Muscle layer of colon (tissue), 2 donors: ENCODE measurements at regions not wholly inside any gene's neighbourhood (a gene's known extent, or its start where the extent isn't known, plus 50 kb on each side); places are given as distances from the start of the nearest gene placed in this dataset.

Experiments
- H3K27ac ChIP-seq: one replicate; pipeline ENCODE4 v1.7.0; 2013; ENCODE audit warnings: low read depth, mild to moderate bottlenecking, low read length, moderate library complexity
- H3K27me3 ChIP-seq, 2 donors: one replicate each; pipeline ENCODE4 v1.7.0; 2013; ENCODE audit warnings: low read length in 2 of 2, mild to moderate bottlenecking in 2 of 2; ENCODE audit not compliant: insufficient read depth in 2 of 2, control insufficient read depth in 1 of 2
- H3K36me3 ChIP-seq: one replicate; pipeline ENCODE4 v1.7.0; 2013; ENCODE audit warnings: mild to moderate bottlenecking, low read length; ENCODE audit not compliant: insufficient read depth
- H3K4me1 ChIP-seq: one replicate; pipeline ENCODE4 v1.7.0; 2013; ENCODE audit warnings: mild to moderate bottlenecking, low read length; ENCODE audit not compliant: insufficient read depth
- H3K4me3 ChIP-seq, 2 donors: one replicate each; pipeline ENCODE4 v1.7.0; 2013; ENCODE audit warnings: low read length in 2 of 2, low read depth in 1 of 2, mild to moderate bottlenecking in 1 of 2, moderate library complexity in 1 of 2
- H3K9ac ChIP-seq: one replicate; pipeline ENCODE4 v1.7.0; 2013; ENCODE audit warnings: low read length
- H3K9me3 ChIP-seq: one replicate; pipeline ENCODE4 v1.7.0; 2013; ENCODE audit warnings: mild to moderate bottlenecking, low read length
- donor health status: abdominal sarcoma.
- donor health status: Adenocarcinoma of cecum.

GRCh38 chr2:8033546-8034096 lies 648.2 kb upstream of the ID2 start:
- Histone ChIP-seq H3K4me1 (peaks cover 22% of the 10 kb centered on the region), H3K36me3 (no peaks in the 10 kb centered on the region), H3K27me3 (no peaks in the 10 kb centered on the region), H3K9ac (no peak overlapping the region), H3K4me3 (no peak overlapping the region), H3K9me3 (no peaks in the 10 kb centered on the region), H3K27ac (no peak overlapping the region)

GRCh38 chr2:8036366-8036765 lies 645.5 kb upstream of the ID2 start:
- H3K9me3 ChIP-seq, result no peaks in the 10 kb centered on the region
- peaks cover 6% of the 10 kb centered on the region for H3K4me1 ChIP-seq
- H3K4me3 ChIP-seq, result no peak overlapping the region
- no peak overlapping the region for H3K27ac ChIP-seq
- H3K27me3 ChIP-seq, result no peaks in the 10 kb centered on the region
- no peaks in the 10 kb centered on the region for H3K36me3 ChIP-seq
- H3K9ac ChIP-seq, result no peak overlapping the region

GRCh38 chr2:8039732-8040131 lies 642.1 kb upstream of the ID2 start:
- no peaks in the 10 kb centered on the region for H3K27me3 ChIP-seq
- no peak overlapping the region for H3K27ac ChIP-seq
- H3K9me3 ChIP-seq, result no peaks in the 10 kb centered on the region
- no peaks in the 10 kb centered on the region for H3K4me1 ChIP-seq
- H3K4me3 ChIP-seq, result no peak overlapping the region
- no peaks in the 10 kb centered on the region for H3K36me3 ChIP-seq
- H3K9ac ChIP-seq, result no peak overlapping the region

DNA sequence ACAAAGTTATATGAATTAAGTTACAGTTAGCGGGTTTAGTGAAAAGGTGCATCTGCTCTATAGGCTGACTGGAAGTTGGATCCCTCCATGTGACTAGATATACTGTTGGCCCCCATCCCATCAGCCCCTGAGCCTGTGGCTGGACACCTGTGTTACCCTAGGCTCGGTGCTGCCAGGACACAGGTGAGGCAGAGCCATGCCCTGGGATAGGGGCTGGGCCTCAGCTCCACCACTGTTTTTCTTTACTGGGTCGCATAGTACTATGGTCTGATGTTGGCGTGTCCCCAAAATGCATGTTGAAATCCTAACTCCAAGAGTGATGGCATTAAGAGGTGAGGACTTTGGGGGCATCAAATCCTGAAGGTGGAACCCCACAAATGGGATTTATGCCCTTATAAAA lies 638.6 kb upstream of the ID2 start:
- Histone ChIP-seq H3K27me3 (no peaks in the 10 kb centered on the region), H3K9me3 (no peaks in the 10 kb centered on the region), H3K4me1 (no peaks in the 10 kb centered on the region), H3K9ac (no peak overlapping the region), H3K36me3 (no peaks in the 10 kb centered on the region), H3K27ac (no peak overlapping the region), H3K4me3 (no peak overlapping the region)

DNA sequence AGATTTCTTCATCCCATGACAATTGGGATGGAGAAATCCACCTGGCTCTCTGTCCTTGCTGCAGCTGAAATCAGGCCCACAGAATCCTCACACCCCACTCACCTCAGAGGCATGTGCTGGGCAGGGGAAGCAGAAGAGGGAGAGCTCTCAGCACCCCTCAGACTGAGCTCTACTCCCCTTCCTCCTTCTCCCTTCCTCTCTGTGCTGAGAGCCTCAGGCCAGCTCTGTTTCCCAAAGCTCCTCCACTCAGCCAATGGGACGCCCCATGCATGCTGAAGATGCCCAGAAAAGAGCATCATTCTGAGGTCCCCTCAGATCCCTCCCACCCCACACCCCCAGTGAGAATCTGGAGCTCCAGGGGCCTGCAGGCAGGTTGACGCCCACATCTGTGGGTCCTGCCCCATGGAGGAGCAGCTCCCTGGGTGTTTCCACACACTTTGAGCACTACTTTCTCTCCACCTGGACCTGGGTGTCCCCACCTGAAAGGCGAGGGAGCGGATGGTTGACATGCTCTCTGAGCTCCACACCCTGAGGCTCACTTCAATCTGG lies 637.7 kb upstream of the ID2 start:
- H3K4me3 ChIP-seq, result no peak overlapping the region
- no peak overlapping the region for H3K27ac ChIP-seq
- H3K36me3 ChIP-seq, result no peaks in the 10 kb centered on the region
- no peaks in the 10 kb centered on the region for H3K9me3 ChIP-seq
- no peak overlapping the region for H3K9ac ChIP-seq
- peaks cover 7% of the 10 kb centered on the region for H3K4me1 ChIP-seq
- H3K27me3 ChIP-seq, result no peaks in the 10 kb centered on the region

DNA sequence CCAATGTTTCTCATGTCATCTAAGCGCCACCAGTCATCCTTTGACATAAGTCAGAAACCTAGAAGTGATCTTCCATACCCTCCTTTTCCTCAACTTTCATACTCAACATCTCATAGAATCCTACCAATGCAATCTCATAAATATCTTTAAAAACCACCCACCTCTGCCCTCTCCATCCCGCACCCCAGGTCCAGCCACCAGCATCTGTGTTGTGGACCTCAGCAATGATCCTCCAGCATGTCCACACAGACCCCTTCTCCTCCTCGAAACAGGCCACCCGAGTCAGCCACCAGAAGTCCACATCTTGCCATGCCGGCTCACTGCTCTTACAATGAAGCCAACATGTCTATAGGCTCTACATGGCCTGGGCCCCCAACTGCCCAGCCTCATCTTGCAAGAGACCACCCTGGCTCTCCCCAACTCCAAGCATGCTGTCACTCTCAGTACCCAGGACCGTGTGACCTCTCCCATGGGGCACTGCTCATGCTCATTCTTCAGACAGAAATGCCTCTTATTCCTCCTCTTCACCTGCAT lies 636.7 kb upstream of the ID2 start:
- no peaks in the 10 kb centered on the region for H3K9me3 ChIP-seq
- no peak overlapping the region for H3K27ac ChIP-seq
- H3K36me3 ChIP-seq, result no peaks in the 10 kb centered on the region
- no peaks in the 10 kb centered on the region for H3K27me3 ChIP-seq
- H3K4me3 ChIP-seq, result no peak overlapping the region
- peaks cover 9% of the 10 kb centered on the region for H3K4me1 ChIP-seq
- no peak overlapping the region for H3K9ac ChIP-seq

GRCh38 chr2:8046849-8047248 lies 635.0 kb upstream of the ID2 start:
- Histone ChIP-seq H3K27ac (no peak overlapping the region), H3K27me3 (no peaks in the 10 kb centered on the region), H3K9me3 (no peaks in the 10 kb centered on the region), H3K4me1 (peaks cover 9% of the 10 kb centered on the region), H3K4me3 (no peak overlapping the region), H3K9ac (no peak overlapping the region), H3K36me3 (no peaks in the 10 kb centered on the region)

- Histone ChIP-seq H3K9me3 (no peaks in the 10 kb centered on the region), H3K27ac (no peak overlapping the region), H3K4me3 (no peak overlapping the region)
Measured at GRCh38 chr2:8049176-8049575, 632.7 kb upstream of the ID2 start.

GRCh38 chr2:8049851-8050571 lies 631.8 kb upstream of the ID2 start:
- peaks cover 9% of the 10 kb centered on the region for H3K4me1 ChIP-seq
- no peak overlapping the region for H3K9ac ChIP-seq
- H3K27me3 ChIP-seq, result no peaks in the 10 kb centered on the region
- H3K9me3 ChIP-seq, result no peaks in the 10 kb centered on the region
- H3K36me3 ChIP-seq, result no peaks in the 10 kb centered on the region
- H3K27ac ChIP-seq, result no peak overlapping the region
- H3K4me3 ChIP-seq, result no peak overlapping the region

More at GRCh38 chr2:8049176-8049575, 632.7 kb upstream of the ID2 start:
- Histone ChIP-seq H3K27me3 (no peaks in the 10 kb centered on the region), H3K4me1 (peaks cover 9% of the 10 kb centered on the region), H3K36me3 (no peaks in the 10 kb centered on the region), H3K9ac (no peak overlapping the region)

DNA sequence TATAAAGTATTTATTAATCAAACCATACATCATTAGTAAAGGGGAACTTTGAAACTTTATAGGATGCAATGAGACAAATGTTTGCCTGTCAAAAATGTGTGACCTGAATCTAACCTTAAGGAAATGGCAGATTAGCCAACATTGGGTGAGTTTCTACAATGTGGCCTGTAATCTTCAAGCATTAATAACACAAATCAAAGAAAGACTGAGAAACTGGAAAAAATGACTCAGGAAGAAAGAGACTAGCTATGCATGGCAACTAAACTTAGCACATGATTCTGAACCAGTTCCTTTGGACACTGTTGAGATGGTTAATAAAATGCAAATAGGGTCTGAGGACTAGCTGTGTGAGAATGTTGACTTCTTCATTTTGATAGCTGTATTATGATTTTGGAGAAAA lies 628.6 kb upstream of the ID2 start:
- Histone ChIP-seq H3K27ac (no peak overlapping the region), H3K9me3 (no peaks in the 10 kb centered on the region), H3K9ac (no peak overlapping the region), H3K27me3 (no peaks in the 10 kb centered on the region), H3K4me3 (no peak overlapping the region), H3K36me3 (no peaks in the 10 kb centered on the region), H3K4me1 (peaks cover 9% of the 10 kb centered on the region)

DNA sequence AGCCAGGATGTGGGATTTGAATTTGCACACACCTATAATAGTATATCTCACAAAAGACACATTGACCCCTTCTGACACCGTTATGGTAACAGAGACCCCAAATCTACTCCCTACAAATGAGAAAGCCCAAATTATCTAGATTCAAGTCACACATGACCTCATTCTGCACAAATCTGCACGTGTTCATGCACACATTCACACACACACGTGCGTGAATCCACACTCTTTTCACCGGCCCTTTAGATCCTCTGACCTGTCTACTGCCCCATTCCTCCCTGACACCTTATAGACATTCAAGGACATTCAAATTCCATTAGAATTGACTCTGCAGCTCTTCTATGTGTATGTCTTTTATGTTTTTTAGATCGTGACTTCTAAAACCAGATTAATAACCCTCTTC lies 627.8 kb upstream of the ID2 start:
- H3K27me3 ChIP-seq, result no peaks in the 10 kb centered on the region

DNA sequence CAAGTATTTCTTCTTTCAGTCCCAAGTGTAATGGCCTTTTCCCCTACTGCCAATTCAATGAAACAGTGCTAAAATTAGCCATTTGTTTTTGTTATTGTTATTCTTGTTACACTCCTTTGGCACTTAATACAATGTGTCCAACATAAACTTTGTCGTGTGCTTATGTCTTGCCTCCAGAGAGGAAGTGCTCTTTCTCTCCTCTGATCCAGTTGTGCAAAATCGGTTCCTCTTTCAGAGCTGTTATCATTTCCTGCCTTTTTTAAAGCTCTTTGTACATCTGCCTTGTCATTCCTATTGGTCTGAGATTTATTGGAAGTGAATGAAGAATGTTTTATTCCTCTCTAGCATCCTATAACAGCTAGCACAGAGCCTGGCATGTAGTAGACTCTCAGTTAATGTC lies 623.2 kb upstream of the ID2 start:
- no peaks in the 10 kb centered on the region for H3K36me3 ChIP-seq
- H3K9me3 ChIP-seq, result no peaks in the 10 kb centered on the region
- no peak overlapping the region for H3K27ac ChIP-seq
- H3K4me1 ChIP-seq, result no peaks in the 10 kb centered on the region
- no peak overlapping the region for H3K4me3 ChIP-seq
- H3K27me3 ChIP-seq, result no peaks in the 10 kb centered on the region
- no peak overlapping the region for H3K9ac ChIP-seq

More for the DNA sequence above, 627.8 kb upstream of the ID2 start:
- Histone ChIP-seq H3K9ac (no peak overlapping the region), H3K36me3 (no peaks in the 10 kb centered on the region), H3K27ac (no peak overlapping the region), H3K4me1 (peaks cover 3% of the 10 kb centered on the region), H3K9me3 (no peaks in the 10 kb centered on the region), H3K4me3 (no peak overlapping the region)
